ENCODE measurements at regions not wholly inside any gene's neighbourhood (a gene's known extent, or its start where the extent isn't known, plus 50 kb on each side); places are given as distances from the start of the nearest gene placed in this dataset.

GRCh38 chr4:184315675-184316359 lies 98.1 kb upstream of the ENPP6 start (continued):
- no peak for TF ChIP-seq USF2 (IDR thresholded peaks at IDR 0.05; ENCODE audit: borderline replicate concordance, low read depth, low read length)
- no peak for TF ChIP-seq POU2F2 (IDR thresholded peaks at IDR 0.05; ENCODE audit: borderline replicate concordance, low read depth, low read length)
- no peak for TF ChIP-seq PAX8 (IDR thresholded peaks at IDR 0.05)
- TF ChIP-seq GATAD2B (conservative IDR thresholded peaks at IDR 0.05; ENCODE audit: low read depth): no peak
- TF ChIP-seq SMC3 (IDR thresholded peaks at IDR 0.05; ENCODE audit: borderline replicate concordance, low read length): no peak
- TF ChIP-seq HSF1 (IDR thresholded peaks at IDR 0.05; ENCODE audit: low read depth, low read length): no peak
- TF ChIP-seq IKZF1 (conservative IDR thresholded peaks at IDR 0.05): peak; percentile 30; the same call in 1 of the 2 replicates
- no peak for TF ChIP-seq ESRRA (IDR thresholded peaks at IDR 0.05; ENCODE audit: low read length)
- TF ChIP-seq YBX1 (IDR thresholded peaks at IDR 0.05): no peak
- TF ChIP-seq RELB (IDR thresholded peaks at IDR 0.05; ENCODE audit: low read depth): no peak
- no peak for TF ChIP-seq IRF4 (IDR thresholded peaks at IDR 0.05; ENCODE audit: low read depth, low read length)
